Spleen (tissue), 11 donors: ENCODE measurements at regions not wholly inside any gene's neighbourhood (a gene's known extent, or its start where the extent isn't known, plus 50 kb on each side); places are given as distances from the start of the nearest gene placed in this dataset.
"Not testable (repeated sequence)": the region's sequence is repeated elsewhere in the genome, so short reads cannot be mapped to it uniquely, and the experiment has no call there.

ENCODE experiments used
- DNase-seq: peaks from one replicate; pipeline ENCODE4 v3.0.0-alpha.2; 2020
- H3K27ac ChIP-seq, 8 donors: fragments of 200-600 bp; sonication (generic) in 7 of 8; 1 replicate in 4 of 8; 2 replicates in 4 of 8; pipeline versions ENCODE4 v1.5.0 to v1.8.0; 2016 to 2021; ENCODE audit warnings: inconsistent platforms in 4 of 8, mild to moderate bottlenecking in 4 of 8, moderate library complexity in 1 of 8
- H3K27me3 ChIP-seq, 7 donors: fragments of 200-600 bp; sonication (generic) in 6 of 7; replicated peaks in 1 of 7; 1 replicate in 4 of 7; 2 replicates in 3 of 7; pipeline versions ENCODE4 v1.5.0 to v1.8.0; 2016 to 2021; ENCODE audit warnings: inconsistent platforms in 3 of 7, mild to moderate bottlenecking in 1 of 7
- H3K36me3 ChIP-seq, 6 donors: fragments of 200-600 bp; sonication (generic) in 5 of 6; 1 replicate in 4 of 6; 2 replicates in 2 of 6; pipeline versions ENCODE4 v1.5.0 to v1.8.0; 2016 to 2021; ENCODE audit warnings: inconsistent platforms in 2 of 6
- H3K4me1 ChIP-seq, 6 donors: fragments of 200-600 bp; sonication (generic) in 5 of 6; 1 replicate in 3 of 6; 2 replicates in 3 of 6; pipeline versions ENCODE4 v1.5.0 to v1.8.0; 2016 to 2021; ENCODE audit warnings: inconsistent platforms in 3 of 6
- H3K4me3 ChIP-seq, 8 donors: fragments of 200-600 bp; sonication (generic) in 7 of 8; 1 replicate in 4 of 8; 2 replicates in 4 of 8; pipeline versions ENCODE4 v1.5.0 to v1.8.0; 2016 to 2021; ENCODE audit warnings: inconsistent platforms in 4 of 8, mild to moderate bottlenecking in 4 of 8, moderate library complexity in 2 of 8
- H3K9me3 ChIP-seq, 8 donors: fragments of 200-600 bp; sonication (generic) in 7 of 8; 1 replicate in 4 of 8; 2 replicates in 4 of 8; pipeline versions ENCODE4 v1.5.0 to v1.8.0; 2016 to 2021; ENCODE audit warnings: inconsistent platforms in 4 of 8
- CTCF ChIP-seq, 11 experiments: fragments of 200-600 bp in 7 of 11; fragments of 450-650 bp in 4 of 11; sonication (generic) in 4 of 11; IDR thresholded peaks in 8 of 11; conservative IDR thresholded peaks in 3 of 11; 1 replicate in 7 of 11; 2 replicates in 4 of 11; pipeline versions ENCODE4 v1.4.0 to v1.8.0; 2016 to 2021; ENCODE audit warnings: antibody characterized with exemption in 11 of 11, inconsistent platforms in 4 of 11, mild to moderate bottlenecking in 1 of 11
- POLR2A ChIP-seq, 3 donors: fragments of 450-650 bp; IDR thresholded peaks; one replicate each; pipeline ENCODE4 v1.5.1; 2017; ENCODE audit warnings: antibody characterized with exemption in 3 of 3, mild to moderate bottlenecking in 1 of 3
- POLR2AphosphoS5 ChIP-seq, 3 donors: sonication (generic); formaldehyde crosslinking; IDR thresholded peaks; one replicate each; pipeline ENCODE4 v1.5.1; 2017; ENCODE audit warnings: antibody characterized with exemption in 3 of 3
- WGBS, 5 donors: extraction: QIAGEN DNeasy Blood & Tissue Kit in 3 of 5; methylation state at CpG; one replicate each; pipeline versions ENCODE4 v1.1.5 to v1.1.7; 2013 to 2018; 5-methylcytosine and 5-hydroxymethylcytosine counted together
- intact Hi-C: fragments of 100-400 bp; cut with DNase I; formaldehyde crosslinking; loops from one replicate; pipeline ENCODE4 v1.15.0; 2023; ENCODE audit warnings: low total_unique reads
- donor health status: healthy with polysubstance abuse.
- donor health status: DM: no; HTN: no; CAD: no; lungs with moderate emphysema.
- donor health status: DM: no; HTN: no; CAD: no.
- donor health status: Bipolar disorder and iron deficiency.
- donor health status: healthy.
- donor health status: DM: no; HTN: no; CAD: no.
- donor health status: DM: yes; HTN: yes; CAD: no.

- intact Hi-C loops = no loop called here
- 86 to 94% (median 88%) methylated on average over 6 of the region's 6 CpGs for whole genome bisulfite sequencing, 5 donors
- peaks cover 0 to 5% (median 0%) of the 10 kb centered on the region in 6 donors for H3K4me1 ChIP-seq
- H3K4me3 ChIP-seq = no peak overlapping the region
- TF ChIP-seq CTCF (IDR thresholded peaks at IDR 0.05 in 8 of 11, conservative IDR thresholded peaks at IDR 0.05 in 3 of 11) (no peak), POLR2A (IDR thresholded peaks at IDR 0.05) (no peak)
- no peak overlapping the region for H3K27ac ChIP-seq
- peaks cover 0 to 37% (median 3%) of the 10 kb centered on the region in 7 donors for H3K27me3 ChIP-seq
- H3K9me3 ChIP-seq = peaks cover 0 to 29% (median 24%) of the 10 kb centered on the region in 8 donors
- H3K36me3 ChIP-seq = no peaks in the 10 kb centered on the region
- no peak for DNase-seq
Observed at GRCh38 chr12:131316388-131316787, 362.7 kb downstream of the ADGRD1 start.

GRCh38 chr12:131318045-131318685 is 364.5 kb downstream of the ADGRD1 start:
- Histone ChIP-seq H3K36me3 (no peaks in the 10 kb centered on the region), H3K4me3 (no peak overlapping the region), H3K27me3 (peaks cover 0 to 25% (median 0%) of the 10 kb centered on the region in 7 donors), H3K27ac (no peak overlapping the region), H3K4me1 (no peaks in the 10 kb centered on the region), H3K9me3 (peaks cover 0 to 44% (median 32%) of the 10 kb centered on the region in 8 donors)
- no peak for DNase-seq
- intact Hi-C loops = no loop called here
- TF ChIP-seq CTCF (IDR thresholded peaks at IDR 0.05 in 8 of 11, conservative IDR thresholded peaks at IDR 0.05 in 3 of 11) = no peak
- no peak for TF ChIP-seq POLR2AphosphoS5 (IDR thresholded peaks at IDR 0.05)
- no peak for TF ChIP-seq POLR2A (IDR thresholded peaks at IDR 0.05)

- Histone ChIP-seq H3K27me3 (no peaks in the 10 kb centered on the region), H3K27ac (no peak overlapping the region), H3K4me3 (no peak overlapping the region), H3K9me3 (peaks cover 0 to 44% (median 32%) of the 10 kb centered on the region in 8 donors), H3K36me3 (no peaks in the 10 kb centered on the region), H3K4me1 (peaks cover 0 to 7% (median 0%) of the 10 kb centered on the region in 6 donors)
- no peak for TF ChIP-seq POLR2A (IDR thresholded peaks at IDR 0.05)
- intact Hi-C loops = no loop called here
- DNase-seq = no peak
Observed at GRCh38 chr12:131321988-131322387, 368.3 kb downstream of the ADGRD1 start.

GRCh38 chr12:131322460-131322859 is 368.8 kb downstream of the ADGRD1 start:
- H3K27ac ChIP-seq, H3K4me1 ChIP-seq, H3K36me3 ChIP-seq, DNase-seq, H3K4me3 ChIP-seq, intact Hi-C loops, H3K27me3 ChIP-seq: not testable (repeated sequence)
- 69 to 94% (median 83%) methylated on average over 3 of the region's 3 CpGs for WGBS, 5 donors
- peaks cover 0 to 44% (median 32%) of the 10 kb centered on the region in 8 donors for H3K9me3 ChIP-seq

- Histone ChIP-seq H3K4me1 (peaks cover 0 to 7% (median 0%) of the 10 kb centered on the region in 6 donors), H3K9me3 (peaks cover 0 to 40% (median 31%) of the 10 kb centered on the region in 8 donors), H3K27ac (peak overlapping the region in 3 of 8 donors; percentile 2 to 34 (median 30)), H3K27me3 (peaks cover 0 to 5% (median 0%) of the 10 kb centered on the region in 7 donors), H3K4me3 (no peak overlapping the region), H3K36me3 (no peaks in the 10 kb centered on the region)
- TF ChIP-seq POLR2A (IDR thresholded peaks at IDR 0.05) = no peak
- no peak for TF ChIP-seq POLR2AphosphoS5 (IDR thresholded peaks at IDR 0.05)
- TF ChIP-seq CTCF (IDR thresholded peaks at IDR 0.05 in 8 of 11, conservative IDR thresholded peaks at IDR 0.05 in 3 of 11) = no peak
- no peak for DNase-seq
- 17 to 48% (median 40%) methylated on average over 2 of the region's 2 CpGs for WGBS, 5 donors
- intact Hi-C loops = no loop called here
Observed at GRCh38 chr12:131323879-131324278, 370.2 kb downstream of the ADGRD1 start.
